ENCODE measurements at regions not wholly inside any gene's neighbourhood (a gene's known extent, or its start where the extent isn't known, plus 50 kb on each side); places are given as distances from the start of the nearest gene placed in this dataset.

GRCh38 chr9:81526587-81526986, 162.8 kb downstream of the TLE1 start:
- H3K27me3 ChIP-seq: no peaks in the 10 kb centered on the region
- no peak for FAIRE-seq
- no peak overlapping the region for H3K27ac ChIP-seq
- DNase-seq: no peak
- no peaks in the 10 kb centered on the region for H3K36me3 ChIP-seq
- no peak overlapping the region for H3K4me3 ChIP-seq
- H3K9me3 ChIP-seq: no peaks in the 10 kb centered on the region
- WGBS, 2 donors: 87 to 94% methylated on average over 2 of the region's 2 CpGs
- no peak for TF ChIP-seq CTCF (IDR thresholded peaks at IDR 0.05)
- peaks cover 0 to 10% (median 10%) of the 10 kb centered on the region in 3 donors for H3K4me1 ChIP-seq
- intact Hi-C loops (cut with DNase I): loop anchor here in 1 of 3 donors (10.0 kb wide), 1 partner anchor 158 kb away; the partner anchor contains the start of gene TLE1
- ATAC-seq: no peak

- H3K9me3 ChIP-seq: no peaks in the 10 kb centered on the region
- H3K27me3 ChIP-seq: no peaks in the 10 kb centered on the region
- intact Hi-C loops (cut with DNase I): loop anchor here in 1 of 3 donors (10.0 kb wide), 1 partner anchor 162 kb away; the partner anchor contains the start of gene TLE1
- DNase-seq (peak in 3 of 6 donors; percentile 16 to 39 (median 37)), ATAC-seq (peak; percentile 88 to 97 (median 92)), FAIRE-seq (no peak)
- 24 to 29% methylated on average over 8 of the region's 8 CpGs for WGBS, 2 donors
- no peak overlapping the region for H3K4me3 ChIP-seq
- H3K27ac ChIP-seq: no peak overlapping the region
- no peaks in the 10 kb centered on the region for H3K4me1 ChIP-seq
- no peaks in the 10 kb centered on the region for H3K36me3 ChIP-seq
- peak in 3 of 4 donors; percentile 17 to 51 (median 36) for TF ChIP-seq CTCF (IDR thresholded peaks at IDR 0.05)
These were observed 166.4 kb downstream of the TLE1 start for GRCh38 chr9:81522716-81523551.

GRCh38 chr9:81521892-81522291, 167.5 kb downstream of the TLE1 start:
- Histone ChIP-seq H3K27me3 (no peaks in the 10 kb centered on the region), H3K9me3 (no peaks in the 10 kb centered on the region), H3K4me1 (no peaks in the 10 kb centered on the region), H3K36me3 (no peaks in the 10 kb centered on the region), H3K27ac (no peak overlapping the region), H3K4me3 (no peak overlapping the region)
- WGBS, 2 donors: 59 to 66% methylated on average over 3 of the region's 3 CpGs
- no peak for ATAC-seq
- DNase-seq: no peak
- intact Hi-C loops (cut with DNase I): loop anchor here in 1 of 3 donors (10.0 kb wide), 1 partner anchor 163 kb away; the partner anchor contains the start of gene TLE1
- FAIRE-seq: no peak
- no peak for TF ChIP-seq CTCF (IDR thresholded peaks at IDR 0.05)

- ATAC-seq (no peak), DNase-seq (no peak), FAIRE-seq (no peak)
- no peaks in the 10 kb centered on the region for H3K27me3 ChIP-seq
- no peaks in the 10 kb centered on the region for H3K36me3 ChIP-seq
- intact Hi-C loops (cut with DNase I): loop anchor here in 1 of 3 donors (10.0 kb wide), 1 partner anchor 165 kb away; the partner anchor contains the start of gene TLE1
- H3K4me3 ChIP-seq: no peak overlapping the region
- no peak overlapping the region for H3K27ac ChIP-seq
- no peak for TF ChIP-seq CTCF (IDR thresholded peaks at IDR 0.05)
- WGBS, 2 donors: 70 to 74% methylated on average over 2 of the region's 2 CpGs
- no peaks in the 10 kb centered on the region for H3K9me3 ChIP-seq
- no peaks in the 10 kb centered on the region for H3K4me1 ChIP-seq
These were observed 169.4 kb downstream of the TLE1 start for GRCh38 chr9:81519816-81520495.

All from pancreas (tissue), 10 donors.